LNCAP (cell line): ENCODE measurements at regions not wholly inside any gene's neighbourhood (a gene's known extent, or its start where the extent isn't known, plus 50 kb on each side); places are given as distances from the start of the nearest gene placed in this dataset.

Source experiments
- CTCF ChIP-seq: fragments of 450-650 bp; IDR thresholded peaks from 2 replicates; pipeline ENCODE4 v1.5.1; 2017; ENCODE audit warnings: mild to moderate bottlenecking

- TF ChIP-seq CTCF: no peak
Measured at GRCh38 chr10:35752469-35753461, 110.7 kb upstream of the FZD8 start.

GRCh38 chr10:35751347-35751746 lies 109.3 kb upstream of the FZD8 start:
- TF ChIP-seq CTCF: no peak

DNA sequence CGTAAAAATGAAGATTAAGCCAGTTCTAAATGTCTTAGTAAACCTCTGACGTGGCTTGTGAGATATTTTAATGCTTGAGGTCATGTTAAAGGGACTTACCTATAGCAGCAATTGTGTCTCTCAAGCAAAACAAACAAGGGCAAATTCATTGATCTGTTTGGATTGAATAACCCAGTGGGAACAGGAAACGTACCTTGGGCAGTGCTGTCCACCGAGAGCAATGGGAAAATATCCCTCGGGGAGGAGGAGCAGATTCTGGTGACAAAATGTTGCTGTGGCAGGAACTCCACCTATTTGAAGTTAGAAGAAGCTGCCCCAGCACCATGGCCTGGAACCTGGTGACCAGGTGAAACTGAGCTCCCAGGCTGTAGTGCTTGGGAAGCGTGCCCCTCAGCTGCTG lies 107.1 kb upstream of the FZD8 start:
- TF ChIP-seq CTCF: no peak

DNA sequence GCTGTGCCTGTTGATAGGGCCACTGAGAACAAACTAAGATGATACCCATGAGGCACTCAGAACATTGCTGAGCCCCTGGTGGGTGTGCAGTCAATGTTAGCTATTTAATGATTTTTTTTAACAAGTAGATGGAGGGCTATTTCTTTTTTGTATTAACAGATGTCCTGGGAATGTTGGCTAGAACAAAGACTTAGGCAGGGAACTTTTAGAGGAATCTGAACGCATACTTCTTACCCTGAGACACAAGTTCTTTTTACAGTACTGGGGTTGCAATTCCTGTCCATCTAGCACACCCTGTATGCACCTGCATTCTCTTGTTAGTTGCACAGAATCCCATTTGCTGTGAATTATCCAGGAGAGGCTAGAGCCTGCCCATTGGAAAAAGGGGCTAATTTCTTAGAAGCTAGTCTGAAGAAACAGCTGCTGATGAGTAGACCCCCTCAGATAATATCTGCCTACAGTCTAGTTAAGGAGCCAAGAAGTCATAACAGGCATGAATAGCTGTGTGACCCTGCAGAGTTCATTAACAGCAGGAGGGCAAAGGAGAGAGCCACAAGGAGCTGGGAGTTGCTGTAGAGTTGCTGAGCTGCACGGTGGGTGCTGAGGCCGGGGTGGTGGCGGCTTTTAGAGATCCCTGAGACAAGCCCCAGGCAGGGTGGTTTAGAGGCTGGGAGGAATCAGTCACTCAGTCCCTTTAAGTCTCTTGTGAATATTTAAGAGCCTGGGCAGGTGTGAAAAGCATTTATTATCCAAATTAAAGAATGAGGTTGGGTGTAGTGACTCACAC lies 103.7 kb upstream of the FZD8 start:
- TF ChIP-seq CTCF: no peak

- no peak for TF ChIP-seq CTCF
Measured at GRCh38 chr10:35743851-35744250, 101.8 kb upstream of the FZD8 start.

- TF ChIP-seq CTCF: no peak
Measured at GRCh38 chr10:35743351-35743750, 101.3 kb upstream of the FZD8 start.

GRCh38 chr10:35739998-35740397 lies 97.9 kb upstream of the FZD8 start:
- no peak for TF ChIP-seq CTCF
